GM19397 (cell line): ENCODE measurements at regions not wholly inside any gene's neighbourhood (a gene's known extent, or its start where the extent isn't known, plus 50 kb on each side); places are given as distances from the start of the nearest gene placed in this dataset.

ENCODE experiments used
- ATAC-seq: cut with Tn5 transposase; IDR thresholded peaks from one replicate; pipeline ENCODE4 v1.9.1; 2021; ENCODE audit warnings: mild to moderate bottlenecking, moderate library complexity; ENCODE audit not compliant: unreplicated experiment

GRCh38 chr5:120217001-120217400, 247.1 kb upstream of the PRR16 start:
- no peak for ATAC-seq

- no peak for ATAC-seq
These were observed 244.1 kb upstream of the PRR16 start for GRCh38 chr5:120219988-120220387.

- ATAC-seq: no peak
These were observed 238.6 kb upstream of the PRR16 start for GRCh38 chr5:120225524-120225923.

GRCh38 chr5:120228262-120229031, 235.7 kb upstream of the PRR16 start:
- no peak for ATAC-seq

GRCh38 chr5:120229036-120229435, 235.1 kb upstream of the PRR16 start:
- ATAC-seq: no peak

GRCh38 chr5:120231563-120231962, 232.5 kb upstream of the PRR16 start:
- no peak for ATAC-seq

GRCh38 chr5:120236360-120236759, 227.7 kb upstream of the PRR16 start:
- ATAC-seq: no peak

GRCh38 chr5:120239086-120239485, 225.0 kb upstream of the PRR16 start:
- ATAC-seq: no peak

- ATAC-seq: no peak
These were observed 223.4 kb upstream of the PRR16 start for GRCh38 chr5:120240706-120241105.

GRCh38 chr5:120241400-120241799, 222.7 kb upstream of the PRR16 start:
- ATAC-seq: no peak

- no peak for ATAC-seq
These were observed 212.2 kb upstream of the PRR16 start for GRCh38 chr5:120251898-120252297.

- no peak for ATAC-seq
These were observed 211.3 kb upstream of the PRR16 start for GRCh38 chr5:120252839-120253238.

GRCh38 chr5:120254385-120254784, 209.7 kb upstream of the PRR16 start:
- ATAC-seq: no peak

- ATAC-seq: no peak
These were observed 208.9 kb upstream of the PRR16 start for GRCh38 chr5:120255214-120255613.

GRCh38 chr5:120256376-120256775, 207.7 kb upstream of the PRR16 start:
- no peak for ATAC-seq

- ATAC-seq: no peak
These were observed 206.6 kb upstream of the PRR16 start for GRCh38 chr5:120257358-120257971.

- ATAC-seq: no peak
These were observed 206.0 kb upstream of the PRR16 start for GRCh38 chr5:120258123-120258522.

- no peak for ATAC-seq
These were observed 203.4 kb upstream of the PRR16 start for GRCh38 chr5:120260651-120261050.

- no peak for ATAC-seq
These were observed 193.6 kb upstream of the PRR16 start for GRCh38 chr5:120270498-120270897.

- no peak for ATAC-seq
These were observed 170.3 kb upstream of the PRR16 start for GRCh38 chr5:120293796-120294195.

GRCh38 chr5:120297616-120298015, 166.5 kb upstream of the PRR16 start:
- no peak for ATAC-seq

GRCh38 chr5:120298981-120299380, 165.1 kb upstream of the PRR16 start:
- no peak for ATAC-seq

GRCh38 chr5:120304663-120305062, 159.4 kb upstream of the PRR16 start:
- ATAC-seq: no peak
